Esophagus muscularis mucosa (tissue), 4 donors: ENCODE measurements at regions not wholly inside any gene's neighbourhood (a gene's known extent, or its start where the extent isn't known, plus 50 kb on each side); places are given as distances from the start of the nearest gene placed in this dataset.

Source experiments
- CTCF ChIP-seq, 3 experiments: fragments of 200-600 bp in 2 of 3; fragments of 450-650 bp in 1 of 3; sonication (generic) in 2 of 3; IDR thresholded peaks; one replicate each; pipeline ENCODE4 v1.5.1; 2017 to 2019; ENCODE audit warnings: antibody characterized with exemption in 3 of 3, mild to moderate bottlenecking in 2 of 3, moderate library complexity in 1 of 3
- EP300 ChIP-seq: sonication (generic); formaldehyde crosslinking; IDR thresholded peaks from one replicate; pipeline ENCODE4 v1.6.1; 2017; ENCODE audit warnings: antibody characterized with exemption
- POLR2A ChIP-seq: fragments of 450-650 bp; IDR thresholded peaks from one replicate; pipeline ENCODE4 v1.6.1; 2017; ENCODE audit warnings: antibody characterized with exemption, moderate library complexity, mild to moderate bottlenecking, low read depth
- POLR2AphosphoS5 ChIP-seq, 2 donors: sonication (generic); formaldehyde crosslinking; IDR thresholded peaks; one replicate each; pipeline ENCODE4 v1.6.1; 2017; ENCODE audit warnings: antibody characterized with exemption in 2 of 2

GRCh38 chr3:111454551-111454950 is 87.4 kb upstream of the CD96 start:
- TF ChIP-seq CTCF (IDR thresholded peaks at IDR 0.05) = no peak
- no peak for TF ChIP-seq POLR2A
- TF ChIP-seq POLR2AphosphoS5 (IDR thresholded peaks at IDR 0.05) = no peak
- no peak for TF ChIP-seq EP300
